Pancreas (tissue), 10 donors: ENCODE measurements at regions not wholly inside any gene's neighbourhood (a gene's known extent, or its start where the extent isn't known, plus 50 kb on each side); places are given as distances from the start of the nearest gene placed in this dataset.

Experiments used
- ATAC-seq, 4 donors: fragments of 200-7000 bp; cut with Tn5 transposase; one replicate each; pipeline versions ENCODE4 v1.8.0 to v1.9.1; 2020; ENCODE audit warnings: mild to moderate bottlenecking in 4 of 4, moderate library complexity in 4 of 4
- DNase-seq, 6 donors: peaks; one replicate each; pipeline ENCODE4 v3.0.0-alpha.2; 2020
- FAIRE-seq: peaks from 2 replicates; lab custom pipeline; 2012; peaks lifted over from hg19 to GRCh38; lab: Jason Lieb, UNC
- H3K27ac ChIP-seq, 4 donors: fragments of 200-600 bp; sonication (generic); 1 replicate in 3 of 4; 2 replicates in 1 of 4; pipeline versions ENCODE4 v1.5.0 to v1.8.0; 2020
- H3K27me3 ChIP-seq, 4 donors: fragments of 200-600 bp; one replicate each; pipeline ENCODE4 v1.8.0; 2021
- H3K36me3 ChIP-seq, 3 donors: fragments of 200-600 bp; sonication (generic) in 1 of 3; one replicate each; pipeline versions ENCODE4 v1.5.0 to v1.8.0; 2020 to 2021
- H3K4me1 ChIP-seq, 3 donors: fragments of 200-600 bp; one replicate each; pipeline ENCODE4 v1.8.0; 2021
- H3K4me3 ChIP-seq, 4 donors: fragments of 200-600 bp; sonication (generic) in 2 of 4; one replicate each; pipeline versions ENCODE4 v1.5.0 to v1.8.0; 2020 to 2021
- H3K9me3 ChIP-seq, 4 donors: fragments of 200-600 bp; one replicate each; pipeline ENCODE4 v1.8.0; 2021
- WGBS, 2 donors: extraction: QIAGEN DNeasy Blood & Tissue Kit; methylation state at CpG; one replicate each; pipeline ENCODE4 v1.1.7; 2013; 5-methylcytosine and 5-hydroxymethylcytosine counted together
- intact Hi-C, 3 donors: fragments of 100-400 bp; cut with DNase I; formaldehyde crosslinking; loops; one replicate each; pipeline versions ENCODE4 v1.11.1 to v1.14.2; 2022
- TF ChIP-seq, protein P1 (sequence below), 4 donors: fragments of 200-600 bp; sonication (generic) in 3 of 4; IDR thresholded peaks; one replicate each; pipeline versions ENCODE4 v1.5.0 to v1.8.0; 2021; ENCODE audit warnings: antibody characterized with exemption in 4 of 4
- donor health status: healthy with polysubstance abuse.
- donor health status: DM: no; HTN: no; CAD: no; lungs with moderate emphysema.
- donor health status: DM: no; HTN: no; CAD: no.
- donor health status: control.
- donor health status: control.
- donor health status: Bipolar disorder and iron deficiency.
- donor health status: DM: yes; HTN: yes; CAD: no.
- donor health status: DM: no; HTN: no; CAD: no.
- donor health status: DM: no; HTN: no; CAD: no.
- donor health status: DM: yes; HTN: yes; CAD: no.

GRCh38 chr2:29974086-29974485 lies 52.7 kb upstream of the ALK start:
- no peak overlapping the region for H3K4me3 ChIP-seq
- FAIRE-seq (no peak), ATAC-seq (no peak), DNase-seq (no peak)
- no peaks in the 10 kb centered on the region for H3K9me3 ChIP-seq
- H3K27ac ChIP-seq = no peak overlapping the region
- TF ChIP-seq, protein P1, sequence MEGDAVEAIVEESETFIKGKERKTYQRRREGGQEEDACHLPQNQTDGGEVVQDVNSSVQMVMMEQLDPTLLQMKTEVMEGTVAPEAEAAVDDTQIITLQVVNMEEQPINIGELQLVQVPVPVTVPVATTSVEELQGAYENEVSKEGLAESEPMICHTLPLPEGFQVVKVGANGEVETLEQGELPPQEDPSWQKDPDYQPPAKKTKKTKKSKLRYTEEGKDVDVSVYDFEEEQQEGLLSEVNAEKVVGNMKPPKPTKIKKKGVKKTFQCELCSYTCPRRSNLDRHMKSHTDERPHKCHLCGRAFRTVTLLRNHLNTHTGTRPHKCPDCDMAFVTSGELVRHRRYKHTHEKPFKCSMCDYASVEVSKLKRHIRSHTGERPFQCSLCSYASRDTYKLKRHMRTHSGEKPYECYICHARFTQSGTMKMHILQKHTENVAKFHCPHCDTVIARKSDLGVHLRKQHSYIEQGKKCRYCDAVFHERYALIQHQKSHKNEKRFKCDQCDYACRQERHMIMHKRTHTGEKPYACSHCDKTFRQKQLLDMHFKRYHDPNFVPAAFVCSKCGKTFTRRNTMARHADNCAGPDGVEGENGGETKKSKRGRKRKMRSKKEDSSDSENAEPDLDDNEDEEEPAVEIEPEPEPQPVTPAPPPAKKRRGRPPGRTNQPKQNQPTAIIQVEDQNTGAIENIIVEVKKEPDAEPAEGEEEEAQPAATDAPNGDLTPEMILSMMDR (IDR thresholded peaks at IDR 0.05) = no peak
- no peaks in the 10 kb centered on the region for H3K4me1 ChIP-seq
- H3K27me3 ChIP-seq = no peaks in the 10 kb centered on the region
- H3K36me3 ChIP-seq = no peaks in the 10 kb centered on the region
- intact Hi-C loops = no loop called here
- WGBS, 2 donors = 78 to 89% methylated on average over 4 of the region's 4 CpGs

- no peaks in the 10 kb centered on the region for H3K4me1 ChIP-seq
- WGBS, 2 donors = 48 to 56% methylated on average over 3 of the region's 3 CpGs
- no peak for ATAC-seq
- no peak for FAIRE-seq
- H3K27me3 ChIP-seq = no peaks in the 10 kb centered on the region
- H3K4me3 ChIP-seq = no peak overlapping the region
- no peaks in the 10 kb centered on the region for H3K9me3 ChIP-seq
- intact Hi-C loops = no loop called here
- no peaks in the 10 kb centered on the region for H3K36me3 ChIP-seq
- no peak overlapping the region for H3K27ac ChIP-seq
- DNase-seq = no peak
- TF ChIP-seq, protein P1 (IDR thresholded peaks at IDR 0.05) = no peak
These were observed 55.9 kb upstream of the ALK start for GRCh38 chr2:29977284-29977683.

DNA sequence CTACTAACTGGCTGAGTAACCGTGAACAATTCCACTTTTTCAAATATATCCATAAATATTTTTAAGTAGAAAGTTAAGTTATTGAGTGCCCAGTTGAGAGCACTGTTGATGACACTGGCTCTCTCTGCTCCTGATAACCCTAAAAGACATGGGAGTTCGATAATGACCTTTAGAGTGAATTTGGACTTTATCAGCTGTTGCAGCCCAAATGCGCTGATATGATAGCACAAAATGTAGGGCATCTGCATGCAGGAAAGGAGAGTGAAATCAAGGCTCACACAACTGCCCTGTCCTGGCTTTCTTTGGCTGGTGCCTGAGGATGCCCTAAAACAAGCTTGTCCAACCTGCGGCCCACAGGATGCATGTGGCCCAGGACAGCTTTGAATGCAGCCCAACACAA lies 60.0 kb upstream of the ALK start:
- H3K27me3 ChIP-seq = no peaks in the 10 kb centered on the region
- no peaks in the 10 kb centered on the region for H3K9me3 ChIP-seq
- intact Hi-C loops = no loop called here
- no peak for DNase-seq
- H3K27ac ChIP-seq = no peak overlapping the region
- WGBS, 2 donors = 74 to 86% methylated on average over 4 of the region's 4 CpGs
- FAIRE-seq = no peak
- no peak overlapping the region for H3K4me3 ChIP-seq
- ATAC-seq = no peak
- H3K4me1 ChIP-seq = no peaks in the 10 kb centered on the region
- TF ChIP-seq, protein P1 (IDR thresholded peaks at IDR 0.05) = no peak
- H3K36me3 ChIP-seq = no peaks in the 10 kb centered on the region

DNA sequence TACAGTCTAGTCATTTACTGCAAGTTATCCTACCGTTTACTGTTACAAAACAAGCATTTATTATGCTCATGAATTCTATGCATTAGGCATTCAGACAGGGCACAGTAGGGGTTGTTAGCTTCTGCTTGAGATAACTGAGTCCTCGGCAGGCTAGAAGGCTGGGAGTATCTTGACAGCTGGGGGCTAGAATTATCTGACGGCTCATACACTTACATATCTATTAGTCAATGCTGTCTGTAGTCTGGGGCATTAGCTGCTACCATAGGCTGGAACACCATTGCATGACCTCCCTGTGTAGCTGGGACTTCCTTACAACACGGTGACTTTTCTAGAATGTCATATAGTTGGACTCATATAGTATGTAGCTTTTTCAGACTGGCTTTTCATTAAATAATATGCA lies 61.9 kb upstream of the ALK start:
- intact Hi-C loops = no loop called here
- no peak for FAIRE-seq
- TF ChIP-seq, protein P1 (IDR thresholded peaks at IDR 0.05) = no peak

DNA sequence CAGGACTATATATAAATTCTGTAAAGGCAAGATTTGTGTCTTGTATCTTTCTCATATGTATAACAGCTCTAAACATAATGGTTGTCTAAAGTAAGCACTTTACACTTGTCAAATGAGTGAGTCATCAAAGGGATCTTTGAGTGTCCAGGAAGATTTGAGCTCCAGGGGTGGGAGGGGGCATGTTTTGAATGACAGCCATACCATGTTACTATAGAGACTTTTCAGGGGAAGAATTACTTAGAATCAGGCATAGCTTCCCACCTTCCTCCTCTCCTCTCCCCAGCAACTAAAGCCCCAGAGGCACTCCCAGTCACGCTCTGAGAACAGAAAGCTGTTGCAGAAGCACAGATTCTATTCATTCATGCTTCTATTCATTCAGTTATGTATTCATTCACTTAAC lies 65.8 kb upstream of the ALK start:
- FAIRE-seq = no peak
- TF ChIP-seq, protein P1 (IDR thresholded peaks at IDR 0.05) = no peak
- no peaks in the 10 kb centered on the region for H3K9me3 ChIP-seq
- H3K27ac ChIP-seq = no peak overlapping the region
- no peaks in the 10 kb centered on the region for H3K27me3 ChIP-seq
- no peak for DNase-seq
- H3K4me1 ChIP-seq = no peaks in the 10 kb centered on the region
- H3K4me3 ChIP-seq = no peak overlapping the region
- WGBS, 2 donors = 79 to 94% methylated on average over 1 of the region's 1 CpG
- H3K36me3 ChIP-seq = no peaks in the 10 kb centered on the region
- ATAC-seq = no peak
- intact Hi-C loops = no loop called here

More for the DNA sequence above, 61.9 kb upstream of the ALK start:
- no peaks in the 10 kb centered on the region for H3K4me1 ChIP-seq
- H3K27me3 ChIP-seq = no peaks in the 10 kb centered on the region
- no peaks in the 10 kb centered on the region for H3K36me3 ChIP-seq
- ATAC-seq (no peak), DNase-seq (no peak)
- WGBS, 2 donors = 52 to 56% methylated on average over 4 of the region's 4 CpGs
- no peak overlapping the region for H3K27ac ChIP-seq
- no peak overlapping the region for H3K4me3 ChIP-seq
- no peaks in the 10 kb centered on the region for H3K9me3 ChIP-seq
